A673 (cell line): ENCODE measurements at regions not wholly inside any gene's neighbourhood (a gene's known extent, or its start where the extent isn't known, plus 50 kb on each side); places are given as distances from the start of the nearest gene placed in this dataset.

Experiments
- BruUV-seq: library from RNA; stranded (reverse); fragments of 400-500 nt; replicated peaks from 2 replicates; lab custom pipeline; 2021; lab: Mats Ljungman, UMichigan
- CTCF ChIA-PET: fragments of 300-600 bp; sonication (Branson Sonifier 250); formaldehyde crosslinking; loops from one replicate; lab custom pipeline; 2022; ENCODE audit warnings: antibody characterized with exemption; lab: Charles Lee
- POLR2A ChIA-PET: fragments of 300-600 bp; sonication (Branson Sonifier 250); formaldehyde crosslinking; loops from one replicate; lab custom pipeline; 2022; ENCODE audit warnings: antibody characterized with exemption; ENCODE audit not compliant: low non-redundant PET; lab: Charles Lee
- DNase-seq: peaks from one replicate; pipeline ENCODE4 v3.0.0-alpha.2; 2015; ENCODE audit warnings: low spot score
- H3K27ac ChIP-seq: fragments of 200-600 bp; sonication (generic); 2 replicates; pipeline ENCODE4 v1.5.1; 2016; ENCODE audit warnings: mixed run types, low read depth, mild to moderate bottlenecking, mixed read lengths, antibody characterized with exemption, low read length; ENCODE audit not compliant: poor library complexity, severe bottlenecking
- H3K27me3 ChIP-seq: fragments of 200-600 bp; sonication (generic); replicated peaks from 2 replicates; pipeline ENCODE4 v1.6.1; 2017; ENCODE audit warnings: mixed run types, low read depth, mild to moderate bottlenecking, mixed read lengths, antibody characterized with exemption, low read length; ENCODE audit not compliant: insufficient read depth, poor library complexity
- H3K36me3 ChIP-seq: fragments of 200-600 bp; sonication (generic); 2 replicates; pipeline ENCODE4 v1.6.1; 2016; ENCODE audit warnings: mixed run types, mild to moderate bottlenecking, mixed read lengths, antibody characterized with exemption, low read length; ENCODE audit not compliant: insufficient read depth, poor library complexity, severe bottlenecking
- H3K4me1 ChIP-seq: fragments of 200-600 bp; sonication (generic); 2 replicates; pipeline ENCODE4 v1.6.1; 2017; ENCODE audit warnings: mixed run types, mild to moderate bottlenecking, mixed read lengths, antibody characterized with exemption, low read length; ENCODE audit not compliant: insufficient read depth, poor library complexity, severe bottlenecking
- H3K4me3 ChIP-seq: fragments of 200-600 bp; sonication (generic); 2 replicates; pipeline ENCODE4 v1.5.1; 2016; ENCODE audit warnings: low read depth, mixed run types, mild to moderate bottlenecking, mixed read lengths, low read length; ENCODE audit not compliant: poor library complexity, severe bottlenecking
- H3K9me3 ChIP-seq: fragments of 200-600 bp; sonication (generic); 2 replicates; pipeline ENCODE4 v1.6.1; 2016; ENCODE audit warnings: mixed run types, low read depth, mild to moderate bottlenecking, mixed read lengths, antibody characterized with exemption, low read length; ENCODE audit not compliant: poor library complexity, severe bottlenecking
- CTCF ChIP-seq: fragments of 300-800, 200-600 bp; sonication (generic); conservative IDR thresholded peaks from 2 replicates; pipeline ENCODE4 v1.5.1; 2017; ENCODE audit warnings: low read depth, mild to moderate bottlenecking, antibody characterized with exemption, low read length, moderate library complexity, mixed read lengths
- EZH2 ChIP-seq: fragments of 200-600 bp; sonication (generic); IDR thresholded peaks from 2 replicates; pipeline ENCODE4 v1.6.1; 2017; ENCODE audit warnings: borderline replicate concordance, low read depth, mild to moderate bottlenecking, mixed read lengths, antibody characterized with exemption, low read length; ENCODE audit not compliant: poor library complexity, severe bottlenecking
- intact Hi-C: fragments of 100-400 bp; cut with micrococcal nuclease; formaldehyde crosslinking; loops from one replicate; pipeline ENCODE4 v1.10.0; 2022; ENCODE audit not compliant: unreplicated experiment

GRCh38 chr10:2278363-2278762, 541.0 kb upstream of the ADARB2 start:
- BruUV-seq: no TSS peak
- no peak overlapping the region for H3K27ac ChIP-seq
- CTCF ChIA-PET: no interaction called here
- H3K4me3 ChIP-seq: no peak overlapping the region
- H3K27me3 ChIP-seq: peaks cover 45% of the 10 kb centered on the region
- no peak for DNase-seq
- POLR2A ChIA-PET: no interaction called here
- TF ChIP-seq CTCF (no peak), EZH2 (no peak)
- H3K4me1 ChIP-seq: peaks cover 16% of the 10 kb centered on the region
- H3K9me3 ChIP-seq: no peaks in the 10 kb centered on the region
- H3K36me3 ChIP-seq: no peaks in the 10 kb centered on the region
- intact Hi-C loops: no loop called here

GRCh38 chr10:2263561-2263960, 526.2 kb upstream of the ADARB2 start:
- ChIA-PET CTCF (no interaction called here), POLR2A (no interaction called here)
- TF ChIP-seq EZH2: no peak
- no peak for TF ChIP-seq CTCF
- no peaks in the 10 kb centered on the region for H3K4me1 ChIP-seq
- H3K9me3 ChIP-seq: no peaks in the 10 kb centered on the region
- no peak overlapping the region for H3K27ac ChIP-seq
- no TSS peak for BruUV-seq
- DNase-seq: no peak
- no peaks in the 10 kb centered on the region for H3K36me3 ChIP-seq
- H3K27me3 ChIP-seq: peaks cover 34% of the 10 kb centered on the region
- H3K4me3 ChIP-seq: no peak overlapping the region
- intact Hi-C loops: no loop called here

GRCh38 chr10:2262878-2263277, 525.6 kb upstream of the ADARB2 start:
- CTCF ChIA-PET: no interaction called here

More at GRCh38 chr10:2262878-2263277, 525.6 kb upstream of the ADARB2 start:
- TF ChIP-seq CTCF (no peak), EZH2 (no peak)
- no TSS peak for BruUV-seq
- intact Hi-C loops: no loop called here
- DNase-seq: no peak
- H3K36me3 ChIP-seq: no peaks in the 10 kb centered on the region
- peaks cover 28% of the 10 kb centered on the region for H3K27me3 ChIP-seq
- no peak overlapping the region for H3K4me3 ChIP-seq
- POLR2A ChIA-PET: no interaction called here
- H3K4me1 ChIP-seq: no peaks in the 10 kb centered on the region
- no peak overlapping the region for H3K27ac ChIP-seq
- no peaks in the 10 kb centered on the region for H3K9me3 ChIP-seq
